ENCODE measurements at regions not wholly inside any gene's neighbourhood (a gene's known extent, or its start where the extent isn't known, plus 50 kb on each side); places are given as distances from the start of the nearest gene placed in this dataset.

DNA sequence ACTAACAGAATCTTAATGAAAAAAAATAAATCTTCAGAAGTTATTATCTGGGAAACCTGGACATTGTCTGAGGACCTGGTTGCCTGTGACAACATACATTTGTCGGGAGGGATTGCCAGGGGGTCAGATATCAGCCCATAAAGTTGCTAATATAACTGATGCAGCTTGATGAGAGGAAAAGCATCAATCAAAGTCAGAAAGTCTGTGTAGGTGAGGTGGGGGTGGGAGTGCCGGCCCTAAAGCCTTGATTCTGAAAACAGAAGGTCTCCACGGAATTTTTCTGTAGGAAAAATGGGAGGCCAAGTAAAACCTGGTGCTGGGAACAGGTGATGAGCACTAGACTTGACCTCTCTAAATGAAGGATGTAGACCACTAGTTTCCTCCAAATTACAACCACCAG, 281.8 kb downstream of the FGFR2 start:
- no peak overlapping the region for H3K4me3 ChIP-seq
- H3K27ac ChIP-seq, result no peak overlapping the region
- TF ChIP-seq POLR2A (IDR thresholded peaks at IDR 0.05), result no peak
- TF ChIP-seq EP300 (IDR thresholded peaks at IDR 0.05; ENCODE audit: low read depth), result no peak
- TF ChIP-seq POLR2AphosphoS5 (IDR thresholded peaks at IDR 0.05), result no peak
- no peak for TF ChIP-seq CTCF (IDR thresholded peaks at IDR 0.05)
- peaks cover 0 to 6% of the 10 kb centered on the region in 2 donors for H3K9me3 ChIP-seq
- peaks cover 0 to 9% (median 1%) of the 10 kb centered on the region in 4 donors for H3K4me1 ChIP-seq
- H3K36me3 ChIP-seq, result no peaks in the 10 kb centered on the region
- DNase-seq, result no peak
- H3K27me3 ChIP-seq, result no peaks in the 10 kb centered on the region
- WGBS, 2 donors (ENCODE audit: low coverage in 1 of 2), result 69 to 88% methylated on average over 3 of the region's 3 CpGs
- intact Hi-C loops (cut with DNase I; ENCODE audit: low total_unique reads) (no loop called here), in situ Hi-C loops (cut with MboI; ENCODE audit: low pct_ligation_motif_present in 1 of 4, low pct_unique_long_range_greater_than_20kb in 1 of 4, low sequenced_read_pairs in 3 of 4) (no loop called here)

GRCh38 chr10:121317374-121317773, 280.9 kb downstream of the FGFR2 start:
- 89 to 94% methylated on average over 1 of the region's 1 CpG for WGBS, 2 donors (ENCODE audit: low coverage in 1 of 2)
- no peaks in the 10 kb centered on the region for H3K36me3 ChIP-seq
- peaks cover 0 to 4% (median 1%) of the 10 kb centered on the region in 4 donors for H3K4me1 ChIP-seq
- peaks cover 0 to 6% of the 10 kb centered on the region in 2 donors for H3K9me3 ChIP-seq
- DNase-seq, result no peak
- intact Hi-C loops (cut with DNase I; ENCODE audit: low total_unique reads) (no loop called here), in situ Hi-C loops (cut with MboI; ENCODE audit: low pct_ligation_motif_present in 1 of 4, low pct_unique_long_range_greater_than_20kb in 1 of 4, low sequenced_read_pairs in 3 of 4) (no loop called here)
- H3K4me3 ChIP-seq, result no peak overlapping the region
- H3K27me3 ChIP-seq, result no peaks in the 10 kb centered on the region
- no peak for TF ChIP-seq EP300 (IDR thresholded peaks at IDR 0.05; ENCODE audit: low read depth)
- no peak for TF ChIP-seq POLR2AphosphoS5 (IDR thresholded peaks at IDR 0.05)
- no peak for TF ChIP-seq POLR2A (IDR thresholded peaks at IDR 0.05)
- peak in 2 of 5 experiments; percentile 15 to 22 for TF ChIP-seq CTCF (IDR thresholded peaks at IDR 0.05)
- H3K27ac ChIP-seq, result no peak overlapping the region

- peaks cover 0 to 16% (median 7%) of the 10 kb centered on the region in 4 donors for H3K4me1 ChIP-seq
- H3K9me3 ChIP-seq, result peaks cover 0 to 6% of the 10 kb centered on the region in 2 donors
- H3K27ac ChIP-seq, result no peak overlapping the region
- H3K4me3 ChIP-seq, result no peak overlapping the region
- no peak for DNase-seq
- intact Hi-C loops (cut with DNase I; ENCODE audit: low total_unique reads) (no loop called here), in situ Hi-C loops (cut with MboI; ENCODE audit: low pct_ligation_motif_present in 1 of 4, low pct_unique_long_range_greater_than_20kb in 1 of 4, low sequenced_read_pairs in 3 of 4) (no loop called here)
- 25 to 31% methylated on average over 1 of the region's 1 CpG for WGBS, 2 donors (ENCODE audit: low coverage in 1 of 2)
- TF ChIP-seq EP300 (IDR thresholded peaks at IDR 0.05; ENCODE audit: low read depth) (no peak), CTCF (IDR thresholded peaks at IDR 0.05) (no peak), POLR2AphosphoS5 (IDR thresholded peaks at IDR 0.05) (no peak), POLR2A (IDR thresholded peaks at IDR 0.05) (no peak)
- no peaks in the 10 kb centered on the region for H3K36me3 ChIP-seq
- H3K27me3 ChIP-seq, result no peaks in the 10 kb centered on the region
Measured at GRCh38 chr10:121322046-121322445, 276.2 kb downstream of the FGFR2 start.

GRCh38 chr10:121322776-121323175, 275.5 kb downstream of the FGFR2 start:
- Histone ChIP-seq H3K9me3 (peaks cover 0 to 6% of the 10 kb centered on the region in 2 donors), H3K4me3 (no peak overlapping the region), H3K4me1 (peaks cover 0 to 16% (median 7%) of the 10 kb centered on the region in 4 donors), H3K36me3 (no peaks in the 10 kb centered on the region), H3K27me3 (no peaks in the 10 kb centered on the region), H3K27ac (no peak overlapping the region)
- WGBS, 2 donors (ENCODE audit: low coverage in 1 of 2), result 79% methylated on average over 1 of the region's 1 CpG; no CpG with 5 or more reads in 1 of the 2 donors
- DNase-seq, result no peak
- intact Hi-C loops (cut with DNase I; ENCODE audit: low total_unique reads) (no loop called here), in situ Hi-C loops (cut with MboI; ENCODE audit: low pct_ligation_motif_present in 1 of 4, low pct_unique_long_range_greater_than_20kb in 1 of 4, low sequenced_read_pairs in 3 of 4) (no loop called here)
- no peak for TF ChIP-seq POLR2AphosphoS5 (IDR thresholded peaks at IDR 0.05)
- no peak for TF ChIP-seq EP300 (IDR thresholded peaks at IDR 0.05; ENCODE audit: low read depth)
- no peak for TF ChIP-seq CTCF (IDR thresholded peaks at IDR 0.05)
- TF ChIP-seq POLR2A (IDR thresholded peaks at IDR 0.05), result no peak
